ENCODE measurements at regions not wholly inside any gene's neighbourhood (a gene's known extent, or its start where the extent isn't known, plus 50 kb on each side); places are given as distances from the start of the nearest gene placed in this dataset.
A peak's percentile ranks its signal among the peaks of the same experiment; 100 is the strongest.

GRCh38 chr4:20384456-20384855 lies 132.8 kb downstream of the SLIT2 start (continued):
- TF ChIP-seq EHMT2 (IDR thresholded peaks at IDR 0.05; ENCODE audit: borderline replicate concordance, low read depth, low read length), result no peak
- TF ChIP-seq ZBTB42 (CRISPR knock-in tag; IDR thresholded peaks at IDR 0.05), result no peak
- TF ChIP-seq ZFP62 (CRISPR knock-in tag; IDR thresholded peaks at IDR 0.05), result no peak
- TF ChIP-seq, protein P1, sequence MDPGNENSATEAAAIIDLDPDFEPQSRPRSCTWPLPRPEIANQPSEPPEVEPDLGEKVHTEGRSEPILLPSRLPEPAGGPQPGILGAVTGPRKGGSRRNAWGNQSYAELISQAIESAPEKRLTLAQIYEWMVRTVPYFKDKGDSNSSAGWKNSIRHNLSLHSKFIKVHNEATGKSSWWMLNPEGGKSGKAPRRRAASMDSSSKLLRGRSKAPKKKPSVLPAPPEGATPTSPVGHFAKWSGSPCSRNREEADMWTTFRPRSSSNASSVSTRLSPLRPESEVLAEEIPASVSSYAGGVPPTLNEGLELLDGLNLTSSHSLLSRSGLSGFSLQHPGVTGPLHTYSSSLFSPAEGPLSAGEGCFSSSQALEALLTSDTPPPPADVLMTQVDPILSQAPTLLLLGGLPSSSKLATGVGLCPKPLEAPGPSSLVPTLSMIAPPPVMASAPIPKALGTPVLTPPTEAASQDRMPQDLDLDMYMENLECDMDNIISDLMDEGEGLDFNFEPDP (CRISPR knock-in tag; conservative IDR thresholded peaks at IDR 0.05), result no peak
- TF ChIP-seq ZNF710 (CRISPR knock-in tag; IDR thresholded peaks at IDR 0.05; ENCODE audit: borderline replicate concordance), result no peak
- TF ChIP-seq MATR3 (CRISPR knock-in tag; IDR thresholded peaks at IDR 0.05), result no peak

GRCh38 chr4:20386001-20386740 lies 134.5 kb downstream of the SLIT2 start:
- Histone ChIP-seq H3K27me3 (ENCODE audit: control insufficient read depth in 1 of 2, insufficient read depth in 2 of 2, low read length in 2 of 2) (no peaks in the 10 kb centered on the region; a peak in 1 of 5 replicates), H3K9ac (ENCODE audit: insufficient read depth, low read depth, low read length) (no peak overlapping the region), H4K20me1 (ENCODE audit: insufficient read depth, low read length) (no peaks in the 10 kb centered on the region), H3K27ac (ENCODE audit: extremely low read length, insufficient read depth, low read length) (no peak overlapping the region), H3K4me2 (ENCODE audit: low read depth, low read length) (no peak overlapping the region), H3K4me1 (ENCODE audit: insufficient read depth, low read length) (no peaks in the 10 kb centered on the region), H3K36me3 (replicated peaks in 1 of 2; ENCODE audit: control insufficient read depth in 1 of 2, insufficient read depth in 2 of 2, low read length in 2 of 2) (no peaks in the 10 kb centered on the region), H3K79me2 (ENCODE audit: insufficient read depth, low read length) (no peaks in the 10 kb centered on the region), H3K4me3 (replicated peaks in 1 of 3; ENCODE audit: insufficient read depth in 1 of 3, low read depth in 2 of 3, low read length in 3 of 3) (no peak overlapping the region), H3K9me3 (ENCODE audit: low read length) (no peaks in the 10 kb centered on the region), H2AFZ (ENCODE audit: low read length) (no peak overlapping the region)
- no peak for FAIRE-seq
- intact Hi-C loops (cut with micrococcal nuclease; ENCODE audit: unreplicated experiment), result no loop called here
- POLR2A ChIA-PET, result no interaction called here
- no peak for TF ChIP-seq ZNF616 (CRISPR knock-in tag; IDR thresholded peaks at IDR 0.05; ENCODE audit: low read depth)
- TF ChIP-seq MAFF (IDR thresholded peaks at IDR 0.05; ENCODE audit: low read depth, low read length), result peak; percentile 49; the same call in 1 of the 2 replicates
- TF ChIP-seq MAFK (conservative IDR thresholded peaks at IDR 0.05 in 1 of 2, IDR thresholded peaks at IDR 0.05 in 1 of 2; ENCODE audit: low read length in 2 of 2), result peak; percentile 45 to 74; a peak in 3 of 4 replicates
- CTCF ChIA-PET (ENCODE audit: low intra/inter-chr PET ratio, low total read pairs), result no interaction called here
- no TSS peak for BruUV-seq (replicated peaks)
- in situ Hi-C loops (cut with HindIII; ENCODE audit: extremely low pct_ligation_motif_present, low pct_unique_long_range_greater_than_20kb), result no loop called here
- WGBS (ENCODE audit: low lambda C conversion rate), result 0% methylated on average over 2 of the region's 2 CpGs
- ATAC-seq, result no peak
- DNase-seq (ENCODE audit: low spot score), result no peak
